Hepatocyte (in vitro differentiated cells): ENCODE measurements at regions not wholly inside any gene's neighbourhood (a gene's known extent, or its start where the extent isn't known, plus 50 kb on each side); places are given as distances from the start of the nearest gene placed in this dataset.

ENCODE experiments used
- DNase-seq: peaks from one replicate; pipeline ENCODE4 v3.0.0-alpha.2; 2016; ENCODE audit warnings: low spot score
- H2AFZ ChIP-seq: fragments of 200-600 bp; sonication (generic); 2 replicates; pipeline ENCODE4 v1.6.0; 2016; ENCODE audit warnings: antibody characterized with exemption, mild to moderate bottlenecking
- H3K27ac ChIP-seq: fragments of 200-600 bp; sonication (generic); 2 replicates; pipeline ENCODE4 v1.5.1; 2016; ENCODE audit warnings: mild to moderate bottlenecking
- H3K27me3 ChIP-seq: fragments of 200-600 bp; sonication (generic); 2 replicates; pipeline ENCODE4 v1.6.1; 2016
- H3K36me3 ChIP-seq: fragments of 200-600 bp; sonication (generic); replicated peaks from 2 replicates; pipeline ENCODE4 v1.5.1; 2016; ENCODE audit warnings: low read depth; ENCODE audit not compliant: insufficient read depth
- H3K4me1 ChIP-seq: fragments of 200-600 bp; sonication (generic); 2 replicates; pipeline ENCODE4 v1.5.1; 2016; ENCODE audit warnings: mild to moderate bottlenecking, moderate library complexity; ENCODE audit not compliant: insufficient read depth
- H3K4me2 ChIP-seq: fragments of 200-600 bp; sonication (generic); 2 replicates; pipeline ENCODE4 v1.6.0; 2016
- H3K4me3 ChIP-seq: fragments of 200-600 bp; sonication (generic); 2 replicates; pipeline ENCODE4 v1.5.1; 2016; ENCODE audit warnings: mild to moderate bottlenecking
- H3K79me2 ChIP-seq: fragments of 200-600 bp; sonication (generic); 2 replicates; pipeline ENCODE4 v1.6.0; 2017; ENCODE audit warnings: mild to moderate bottlenecking
- H3K9me2 ChIP-seq: fragments of 200-600 bp; sonication (generic); replicated peaks from 2 replicates; pipeline ENCODE4 v1.6.0; 2017; ENCODE audit warnings: mild to moderate bottlenecking; ENCODE audit not compliant: insufficient read depth
- H3K9me3 ChIP-seq: fragments of 200-600 bp; sonication (generic); 2 replicates; pipeline ENCODE4 v1.5.1; 2016; ENCODE audit warnings: low read depth, mild to moderate bottlenecking
- H4K20me1 ChIP-seq: fragments of 200-600 bp; sonication (generic); 2 replicates; pipeline ENCODE4 v1.6.0; 2016; ENCODE audit warnings: mild to moderate bottlenecking; ENCODE audit not compliant: insufficient read depth, poor library complexity, severe bottlenecking
- CTCF ChIP-seq: fragments of 200-600 bp; sonication (generic); IDR thresholded peaks from 2 replicates; pipeline ENCODE4 v1.5.1; 2016; ENCODE audit warnings: antibody characterized with exemption, mild to moderate bottlenecking; ENCODE audit not compliant: poor library complexity
- EZH2 ChIP-seq: fragments of 200-600 bp; sonication (generic); IDR thresholded peaks from 2 replicates; pipeline ENCODE4 v1.6.1; 2016; ENCODE audit warnings: antibody characterized with exemption, mild to moderate bottlenecking, borderline replicate concordance
- EZH2phosphoT487 ChIP-seq: fragments of 200-600 bp; sonication (generic); IDR thresholded peaks from one replicate; pipeline ENCODE4 v1.6.1; 2018; ENCODE audit warnings: antibody characterized with exemption, mild to moderate bottlenecking, low read depth, moderate library complexity; ENCODE audit not compliant: unreplicated experiment, severe bottlenecking
- WGBS: methylation state at CpG from one replicate; pipeline ENCODE4 v1.1.6; 2016; ENCODE audit warnings: low lambda C conversion rate; ENCODE audit errors: missing lambda C conversion rate; 5-methylcytosine and 5-hydroxymethylcytosine counted together

GRCh38 chr2:147033044-147033443 is 811.8 kb upstream of the ACVR2A start:
- WGBS, result 74% methylated on average over 1 of the region's 1 CpG
- no peaks in the 10 kb centered on the region for H3K79me2 ChIP-seq
- TF ChIP-seq CTCF (no peak), EZH2 (no peak), EZH2phosphoT487 (no peak)
- H3K4me3 ChIP-seq, result no peak overlapping the region
- no peaks in the 10 kb centered on the region for H3K36me3 ChIP-seq
- no peak overlapping the region for H2AFZ ChIP-seq
- no peak for DNase-seq
- no peak overlapping the region for H3K4me2 ChIP-seq
- H3K4me1 ChIP-seq, result peaks cover 34% of the 10 kb centered on the region
- H3K27ac ChIP-seq, result no peak overlapping the region
- H4K20me1 ChIP-seq, result no peaks in the 10 kb centered on the region
- no peaks in the 10 kb centered on the region for H3K27me3 ChIP-seq
- no peaks in the 10 kb centered on the region for H3K9me2 ChIP-seq
- H3K9me3 ChIP-seq, result no peaks in the 10 kb centered on the region

GRCh38 chr2:147031897-147032296 is 812.9 kb upstream of the ACVR2A start:
- Histone ChIP-seq H3K4me3 (no peak overlapping the region), H3K27ac (peak overlapping the region; percentile 35), H3K27me3 (no peaks in the 10 kb centered on the region), H3K9me3 (no peaks in the 10 kb centered on the region), H3K9me2 (no peaks in the 10 kb centered on the region), H3K79me2 (no peaks in the 10 kb centered on the region), H2AFZ (no peak overlapping the region), H3K4me2 (peak overlapping the region; percentile 23), H3K36me3 (no peaks in the 10 kb centered on the region), H4K20me1 (no peaks in the 10 kb centered on the region), H3K4me1 (peaks cover 37% of the 10 kb centered on the region)
- TF ChIP-seq EZH2 (no peak), CTCF (no peak), EZH2phosphoT487 (no peak)
- no peak for DNase-seq
- WGBS, result 42% methylated on average over 3 of the region's 3 CpGs

DNA sequence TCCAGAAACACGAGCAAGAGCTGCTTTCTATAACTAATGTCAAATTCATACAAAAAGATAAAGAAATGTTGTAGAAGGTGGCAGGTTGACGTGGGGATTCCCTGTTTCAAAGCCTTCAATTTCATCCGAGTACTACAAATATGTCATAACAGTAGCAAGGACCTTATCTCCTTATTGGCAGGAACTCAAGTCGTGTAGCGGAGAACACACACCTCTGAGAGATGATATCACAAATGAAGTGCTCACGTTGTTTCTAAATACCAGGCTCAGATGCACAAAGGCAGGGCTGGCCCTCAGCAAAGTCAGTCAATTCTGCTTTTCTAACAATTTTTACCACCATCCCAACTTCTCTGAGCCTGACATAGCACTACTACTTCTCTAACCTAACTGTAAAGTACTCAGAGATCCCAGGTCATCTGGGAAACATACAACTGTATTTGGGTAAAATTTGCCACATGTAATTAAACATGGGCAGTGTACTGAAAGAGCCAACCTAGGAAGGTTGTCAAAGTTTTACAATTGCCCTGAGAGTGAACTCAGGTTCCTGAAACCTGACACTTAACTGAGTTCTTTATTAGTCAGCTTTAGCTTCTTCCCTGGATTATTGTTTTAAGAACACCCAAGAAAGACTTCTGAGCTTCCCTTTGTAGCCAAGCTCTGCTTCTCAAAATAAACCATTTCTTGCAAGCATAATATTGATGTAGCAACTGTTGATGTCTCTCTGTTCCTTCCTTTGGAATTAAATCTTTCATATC is 813.7 kb upstream of the ACVR2A start:
- no peak for TF ChIP-seq EZH2phosphoT487
- no peak for TF ChIP-seq EZH2
- TF ChIP-seq CTCF, result no peak
- no peaks in the 10 kb centered on the region for H3K9me3 ChIP-seq
- peak overlapping the region; percentile 23 for H3K4me2 ChIP-seq

More for the DNA sequence above, 813.7 kb upstream of the ACVR2A start:
- DNase-seq, result peak; percentile 9
- Histone ChIP-seq H3K36me3 (no peaks in the 10 kb centered on the region), H3K4me3 (no peak overlapping the region), H4K20me1 (no peaks in the 10 kb centered on the region), H3K4me1 (peaks cover 44% of the 10 kb centered on the region), H3K27ac (peak overlapping the region; percentile 24), H2AFZ (no peak overlapping the region), H3K27me3 (no peaks in the 10 kb centered on the region), H3K9me2 (no peaks in the 10 kb centered on the region), H3K79me2 (no peaks in the 10 kb centered on the region)
- 55% methylated on average over 6 of the region's 6 CpGs for WGBS
